ENCODE measurements at regions not wholly inside any gene's neighbourhood (a gene's known extent, or its start where the extent isn't known, plus 50 kb on each side); places are given as distances from the start of the nearest gene placed in this dataset.

GRCh38 chr10:4306871-4307270 lies 519.1 kb upstream of the AKR1E2 start:
- Histone ChIP-seq H3K27me3 (replicated peaks; ENCODE audit: control insufficient read depth, insufficient read depth, low read length) (no peaks in the 10 kb centered on the region), H3K36me3 (ENCODE audit: control insufficient read depth, insufficient read depth, low read length) (no peaks in the 10 kb centered on the region), H3K4me3 (ENCODE audit: low read depth, low read length) (no peak overlapping the region), H3K4me1 (no peaks in the 10 kb centered on the region), H3K9me3 (no peaks in the 10 kb centered on the region)
- TF ChIP-seq CTCF (IDR thresholded peaks at IDR 0.05; ENCODE audit: insufficient read depth in 1 of 2, low read depth in 1 of 2, low read length in 1 of 2, severe bottlenecking in 1 of 2, unreplicated experiment in 1 of 2): no peak
- POLR2A ChIA-PET: no interaction called here
- Mint-ChIP-seq H3K4me3 (ENCODE audit: unreplicated experiment) (no peak overlapping the region), H3K27me3 (ENCODE audit: insufficient read depth, unreplicated experiment) (peaks cover 17% of the 10 kb centered on the region), H3K9me3 (ENCODE audit: unreplicated experiment) (no peaks in the 10 kb centered on the region), H3K36me3 (ENCODE audit: insufficient read depth, unreplicated experiment) (no peaks in the 10 kb centered on the region), H3K27ac (ENCODE audit: unreplicated experiment) (no peak overlapping the region), H3K4me1 (ENCODE audit: low read depth, unreplicated experiment) (no peaks in the 10 kb centered on the region)
- CTCF ChIA-PET: no interaction called here
- no TSS peak for BruUV-seq (replicated peaks)
- DNase-seq: no peak
- intact Hi-C loops (cut with micrococcal nuclease; ENCODE audit: unreplicated experiment): no loop called here

GRCh38 chr10:4303045-4303444 lies 518.0 kb upstream of the KLF6 start:
- ChIA-PET POLR2A (no interaction called here), CTCF (no interaction called here)
- Histone ChIP-seq H3K4me1 (no peaks in the 10 kb centered on the region), H3K4me3 (ENCODE audit: low read depth, low read length) (no peak overlapping the region), H3K9me3 (no peaks in the 10 kb centered on the region), H3K36me3 (ENCODE audit: control insufficient read depth, insufficient read depth, low read length) (no peaks in the 10 kb centered on the region), H3K27me3 (replicated peaks; ENCODE audit: control insufficient read depth, insufficient read depth, low read length) (no peaks in the 10 kb centered on the region)
- H3K36me3 Mint-ChIP-seq (ENCODE audit: insufficient read depth, unreplicated experiment): no peaks in the 10 kb centered on the region
- H3K4me1 Mint-ChIP-seq (ENCODE audit: low read depth, unreplicated experiment): no peaks in the 10 kb centered on the region
- no peak for DNase-seq
- no peak overlapping the region for H3K4me3 Mint-ChIP-seq (ENCODE audit: unreplicated experiment)
- intact Hi-C loops (cut with micrococcal nuclease; ENCODE audit: unreplicated experiment): no loop called here
- no peaks in the 10 kb centered on the region for H3K9me3 Mint-ChIP-seq (ENCODE audit: unreplicated experiment)
- TF ChIP-seq CTCF (IDR thresholded peaks at IDR 0.05; ENCODE audit: insufficient read depth in 1 of 2, low read depth in 1 of 2, low read length in 1 of 2, severe bottlenecking in 1 of 2, unreplicated experiment in 1 of 2): no peak
- H3K27ac Mint-ChIP-seq (ENCODE audit: unreplicated experiment): no peak overlapping the region
- H3K27me3 Mint-ChIP-seq (ENCODE audit: insufficient read depth, unreplicated experiment): peaks cover 16% of the 10 kb centered on the region
- BruUV-seq (replicated peaks): no TSS peak

- CTCF ChIA-PET: no interaction called here
- Histone ChIP-seq H3K9me3 (no peaks in the 10 kb centered on the region), H3K36me3 (ENCODE audit: control insufficient read depth, insufficient read depth, low read length) (no peaks in the 10 kb centered on the region), H3K4me1 (no peaks in the 10 kb centered on the region), H3K4me3 (ENCODE audit: low read depth, low read length) (no peak overlapping the region), H3K27me3 (replicated peaks; ENCODE audit: control insufficient read depth, insufficient read depth, low read length) (no peaks in the 10 kb centered on the region)
- no peak overlapping the region for H3K4me3 Mint-ChIP-seq (ENCODE audit: unreplicated experiment)
- H3K27me3 Mint-ChIP-seq (ENCODE audit: insufficient read depth, unreplicated experiment): peaks cover 16% of the 10 kb centered on the region
- no peaks in the 10 kb centered on the region for H3K9me3 Mint-ChIP-seq (ENCODE audit: unreplicated experiment)
- BruUV-seq (replicated peaks): no TSS peak
- H3K27ac Mint-ChIP-seq (ENCODE audit: unreplicated experiment): no peak overlapping the region
- intact Hi-C loops (cut with micrococcal nuclease; ENCODE audit: unreplicated experiment): no loop called here
- DNase-seq: no peak
- no peak for TF ChIP-seq CTCF (IDR thresholded peaks at IDR 0.05; ENCODE audit: insufficient read depth in 1 of 2, low read depth in 1 of 2, low read length in 1 of 2, severe bottlenecking in 1 of 2, unreplicated experiment in 1 of 2)
- no peaks in the 10 kb centered on the region for H3K36me3 Mint-ChIP-seq (ENCODE audit: insufficient read depth, unreplicated experiment)
- POLR2A ChIA-PET: no interaction called here
- no peaks in the 10 kb centered on the region for H3K4me1 Mint-ChIP-seq (ENCODE audit: low read depth, unreplicated experiment)
These were observed 516.5 kb upstream of the KLF6 start for GRCh38 chr10:4301291-4302045.
